ENCODE measurements at regions not wholly inside any gene's neighbourhood (a gene's known extent, or its start where the extent isn't known, plus 50 kb on each side); places are given as distances from the start of the nearest gene placed in this dataset.

DNA sequence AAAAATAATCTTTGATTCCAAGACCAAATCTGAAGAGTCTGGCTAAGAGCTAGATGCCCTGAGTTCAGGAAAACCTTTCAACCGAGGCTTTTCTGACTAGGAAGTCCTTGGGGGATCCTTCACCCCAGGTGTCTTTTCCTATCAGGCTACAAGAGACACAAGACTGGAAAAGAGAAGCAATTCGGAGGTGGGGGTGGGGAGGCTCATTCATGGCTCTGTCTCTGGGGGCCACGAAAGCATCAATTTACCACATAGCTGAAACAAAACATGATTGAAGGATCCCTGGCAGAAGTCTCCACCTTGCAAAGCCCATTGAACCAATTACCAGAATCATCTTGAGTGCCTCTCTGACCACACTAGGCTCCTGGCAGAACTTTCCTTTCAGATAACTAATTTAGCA lies 239.8 kb upstream of the SALL1 start:
- Histone ChIP-seq H3K27ac (no peak overlapping the region), H3K36me3 (no peaks in the 10 kb centered on the region), H3K27me3 (peaks cover 0 to 3% of the 10 kb centered on the region in 2 donors), H3K4me3 (no peak overlapping the region), H3K9me3 (peaks cover 6 to 20% of the 10 kb centered on the region in 2 donors), H3K4me1 (no peaks in the 10 kb centered on the region)
- no peak for TF ChIP-seq POLR2AphosphoS5 (IDR thresholded peaks at IDR 0.05)
- TF ChIP-seq POLR2A (IDR thresholded peaks at IDR 0.05) = no peak
- no peak for TF ChIP-seq CTCF (IDR thresholded peaks at IDR 0.05)
- intact Hi-C loops (cut with DNase I; ENCODE audit: low total_unique reads) = no loop called here
- DNase-seq (ENCODE audit: low spot score in 2 of 2) = no peak

DNA sequence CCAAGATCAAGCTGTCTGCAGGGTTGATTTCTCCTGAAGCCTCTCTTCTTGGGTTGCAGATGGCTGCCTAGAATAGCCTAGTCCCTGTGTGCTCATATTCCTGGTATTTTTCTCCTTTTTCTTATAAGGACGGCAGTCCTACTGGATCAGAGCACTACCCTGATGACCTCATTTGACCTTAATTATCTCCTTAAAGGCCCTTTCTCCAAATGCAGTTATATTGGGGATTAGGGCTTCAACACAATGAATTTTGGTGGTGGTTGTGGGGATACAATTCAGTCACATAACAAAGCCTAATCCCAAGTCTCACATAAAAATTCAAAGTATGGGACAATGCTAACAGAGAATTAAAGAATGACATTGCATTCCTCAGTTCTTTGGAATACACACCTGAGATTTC lies 238.8 kb upstream of the SALL1 start:
- Histone ChIP-seq H3K36me3 (no peaks in the 10 kb centered on the region), H3K27me3 (peaks cover 0 to 3% of the 10 kb centered on the region in 2 donors), H3K4me1 (no peaks in the 10 kb centered on the region), H3K4me3 (no peak overlapping the region), H3K27ac (no peak overlapping the region), H3K9me3 (peaks cover 6 to 20% of the 10 kb centered on the region in 2 donors)
- no peak for DNase-seq (ENCODE audit: low spot score in 2 of 2)
- intact Hi-C loops (cut with DNase I; ENCODE audit: low total_unique reads) = no loop called here
- TF ChIP-seq POLR2A (IDR thresholded peaks at IDR 0.05) = no peak
- no peak for TF ChIP-seq POLR2AphosphoS5 (IDR thresholded peaks at IDR 0.05)
- no peak for TF ChIP-seq CTCF (IDR thresholded peaks at IDR 0.05)

GRCh38 chr16:51388516-51388951 lies 237.5 kb upstream of the SALL1 start:
- TF ChIP-seq CTCF (IDR thresholded peaks at IDR 0.05) (no peak), POLR2A (IDR thresholded peaks at IDR 0.05) (no peak), POLR2AphosphoS5 (IDR thresholded peaks at IDR 0.05) (no peak)

GRCh38 chr16:51383909-51384308 lies 232.8 kb upstream of the SALL1 start:
- Histone ChIP-seq H3K4me3 (no peak overlapping the region), H3K27me3 (no peaks in the 10 kb centered on the region), H3K36me3 (no peaks in the 10 kb centered on the region), H3K4me1 (no peaks in the 10 kb centered on the region), H3K9me3 (peaks cover 0 to 7% of the 10 kb centered on the region in 2 donors), H3K27ac (no peak overlapping the region)
- TF ChIP-seq POLR2AphosphoS5 (IDR thresholded peaks at IDR 0.05) (no peak), CTCF (IDR thresholded peaks at IDR 0.05) (no peak), POLR2A (IDR thresholded peaks at IDR 0.05) (no peak)
- intact Hi-C loops (cut with DNase I; ENCODE audit: low total_unique reads) = no loop called here
- no peak for DNase-seq (ENCODE audit: low spot score in 2 of 2)

More at GRCh38 chr16:51388516-51388951, 237.5 kb upstream of the SALL1 start:
- H3K36me3 ChIP-seq = no peaks in the 10 kb centered on the region
- peaks cover 6 to 20% of the 10 kb centered on the region in 2 donors for H3K9me3 ChIP-seq
- peaks cover 0 to 3% of the 10 kb centered on the region in 2 donors for H3K27me3 ChIP-seq
- no peak overlapping the region for H3K4me3 ChIP-seq
- H3K27ac ChIP-seq = no peak overlapping the region
- no peak for DNase-seq (ENCODE audit: low spot score in 2 of 2)
- intact Hi-C loops (cut with DNase I; ENCODE audit: low total_unique reads) = no loop called here
- no peaks in the 10 kb centered on the region for H3K4me1 ChIP-seq

DNA sequence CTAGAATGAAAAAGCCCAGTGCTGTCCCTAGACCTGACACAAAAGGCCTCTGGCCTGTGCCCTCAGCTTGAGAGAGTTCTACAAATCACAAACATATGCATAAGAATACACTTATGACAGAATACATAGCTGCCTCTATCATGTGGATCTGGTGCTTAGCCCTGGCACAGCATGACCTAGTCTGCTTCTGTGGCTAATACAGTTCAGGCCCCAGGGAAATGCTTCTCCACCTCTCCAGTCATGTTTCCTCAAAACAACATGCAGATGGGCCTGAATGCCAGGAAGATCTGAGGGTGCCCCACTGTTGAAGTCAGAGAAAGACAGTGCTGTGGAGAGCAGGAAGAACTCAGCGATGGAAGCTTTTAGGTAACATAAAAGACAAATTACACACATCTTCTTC lies 231.9 kb upstream of the SALL1 start:
- Histone ChIP-seq H3K27me3 (no peaks in the 10 kb centered on the region), H3K4me1 (no peaks in the 10 kb centered on the region), H3K27ac (no peak overlapping the region), H3K36me3 (no peaks in the 10 kb centered on the region), H3K4me3 (no peak overlapping the region), H3K9me3 (no peaks in the 10 kb centered on the region)
- TF ChIP-seq POLR2A (IDR thresholded peaks at IDR 0.05) (no peak), POLR2AphosphoS5 (IDR thresholded peaks at IDR 0.05) (no peak), CTCF (IDR thresholded peaks at IDR 0.05) (no peak)
- DNase-seq (ENCODE audit: low spot score in 2 of 2) = no peak
- intact Hi-C loops (cut with DNase I; ENCODE audit: low total_unique reads) = no loop called here

All from breast epithelium (tissue), 4 donors.